ENCODE measurements at regions not wholly inside any gene's neighbourhood (a gene's known extent, or its start where the extent isn't known, plus 50 kb on each side); places are given as distances from the start of the nearest gene placed in this dataset.

DNA sequence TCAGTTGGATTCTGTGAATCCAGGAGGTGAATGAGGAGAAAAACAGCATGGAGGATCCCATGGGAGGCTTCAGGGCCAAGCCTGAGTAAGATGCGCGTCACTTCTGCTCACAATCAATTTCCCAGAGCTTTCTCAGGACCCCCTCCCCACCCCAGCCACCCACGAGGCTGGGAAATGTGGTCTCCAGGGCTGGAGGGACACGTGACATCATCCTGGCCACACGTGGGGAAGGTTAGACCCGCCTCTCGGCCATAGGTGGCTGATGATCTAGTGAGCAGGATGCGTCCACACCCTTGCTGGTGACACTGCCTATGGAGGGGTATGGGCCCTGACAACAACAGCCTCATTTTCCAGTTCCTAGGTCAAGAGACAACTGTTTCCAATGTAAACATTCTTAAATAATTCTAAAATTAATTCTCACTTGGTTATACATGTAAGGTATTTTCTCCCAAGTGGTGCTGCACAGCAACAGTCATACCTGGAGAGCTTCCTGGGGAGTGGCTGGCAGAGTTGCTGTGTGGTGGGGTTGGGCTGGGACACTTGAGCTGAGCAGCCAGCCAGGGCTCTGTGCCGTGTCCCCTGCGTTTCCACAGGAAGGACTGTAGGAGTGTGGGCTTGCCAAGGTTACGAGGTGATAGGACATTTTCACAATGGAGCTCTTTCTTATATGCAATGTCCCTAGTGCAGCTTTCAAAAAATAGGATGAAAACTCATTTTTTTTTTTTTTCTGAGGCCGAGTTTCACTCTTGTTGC is 153.1 kb downstream of the GADD45G start:
- Histone ChIP-seq H3K9ac (ENCODE audit: low read depth, low read length) (no peak overlapping the region), H3K9me3 (ENCODE audit: control insufficient read depth, insufficient read depth, low read length) (no peaks in the 10 kb centered on the region), H3K4me1 (ENCODE audit: insufficient read depth, low read length) (no peaks in the 10 kb centered on the region), H3K36me3 (ENCODE audit: insufficient read depth, low read length) (no peaks in the 10 kb centered on the region)

DNA sequence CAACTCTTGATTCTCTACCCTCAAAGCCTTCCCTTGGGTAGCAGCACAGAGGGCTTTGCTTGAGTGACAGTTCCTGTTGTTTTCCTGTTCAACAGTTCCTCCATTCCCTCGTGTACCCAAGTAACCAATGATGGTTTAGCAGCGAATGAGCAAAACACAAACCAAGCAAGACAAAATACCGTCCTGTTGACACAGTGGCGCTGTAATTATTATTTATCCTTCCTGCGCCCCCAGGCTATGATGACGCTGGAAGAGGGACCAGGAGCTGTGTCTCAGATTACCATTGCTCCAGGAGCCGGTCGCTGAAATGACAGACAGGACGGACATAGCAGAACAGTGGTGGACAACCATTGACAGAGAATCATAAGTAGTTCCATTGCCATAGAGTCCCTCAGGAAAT is 154.8 kb downstream of the GADD45G start:
- Histone ChIP-seq H3K36me3 (ENCODE audit: insufficient read depth, low read length) (no peaks in the 10 kb centered on the region), H3K9ac (ENCODE audit: low read depth, low read length) (no peak overlapping the region), H3K9me3 (ENCODE audit: control insufficient read depth, insufficient read depth, low read length) (no peaks in the 10 kb centered on the region), H3K4me1 (ENCODE audit: insufficient read depth, low read length) (no peaks in the 10 kb centered on the region)

DNA sequence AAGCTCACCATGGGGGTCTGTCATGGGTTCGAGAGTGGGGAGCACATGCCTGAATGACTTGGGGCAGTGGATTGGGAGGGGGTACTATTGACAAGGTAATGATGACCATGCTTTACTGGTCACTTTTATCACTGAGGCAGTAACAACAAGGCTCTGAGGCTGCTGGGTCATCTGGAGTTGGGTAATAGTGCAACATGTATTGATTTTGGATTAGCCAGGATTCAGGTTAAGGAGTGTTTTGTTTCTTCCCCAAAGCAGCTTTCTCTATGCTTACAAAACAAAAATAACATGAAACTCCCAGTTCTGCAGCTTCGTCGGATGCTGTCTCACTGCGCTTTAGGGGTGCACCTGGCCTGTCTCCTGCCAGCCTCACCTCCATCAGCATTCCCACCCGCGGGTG is 155.3 kb downstream of the GADD45G start:
- Histone ChIP-seq H3K9me3 (ENCODE audit: control insufficient read depth, insufficient read depth, low read length) (no peaks in the 10 kb centered on the region), H3K36me3 (ENCODE audit: insufficient read depth, low read length) (no peaks in the 10 kb centered on the region), H3K9ac (ENCODE audit: low read depth, low read length) (no peak overlapping the region), H3K4me1 (ENCODE audit: insufficient read depth, low read length) (no peaks in the 10 kb centered on the region)

DNA sequence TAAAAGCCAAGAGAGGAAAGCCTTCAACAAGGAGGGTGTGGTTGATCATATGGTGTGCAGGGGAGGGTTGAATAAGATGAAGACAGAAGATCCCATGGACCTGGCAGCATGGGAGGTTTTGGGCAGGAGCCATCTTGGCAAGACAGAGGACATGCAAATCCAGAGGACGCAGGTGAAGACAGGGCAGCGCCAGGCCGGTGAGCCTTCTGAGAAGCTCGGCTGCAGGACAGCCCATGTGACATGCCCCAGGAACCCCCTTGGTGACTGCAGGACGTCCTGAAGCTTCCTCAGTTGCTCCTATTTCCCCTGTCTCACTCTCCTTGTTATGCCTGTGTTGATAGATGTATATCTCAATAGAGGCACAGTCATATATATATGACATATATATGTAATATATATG is 159.4 kb downstream of the GADD45G start:
- Histone ChIP-seq H3K4me1 (ENCODE audit: insufficient read depth, low read length) (no peaks in the 10 kb centered on the region), H3K9me3 (ENCODE audit: control insufficient read depth, insufficient read depth, low read length) (no peaks in the 10 kb centered on the region), H3K9ac (ENCODE audit: low read depth, low read length) (no peak overlapping the region), H3K36me3 (ENCODE audit: insufficient read depth, low read length) (no peaks in the 10 kb centered on the region)

DNA sequence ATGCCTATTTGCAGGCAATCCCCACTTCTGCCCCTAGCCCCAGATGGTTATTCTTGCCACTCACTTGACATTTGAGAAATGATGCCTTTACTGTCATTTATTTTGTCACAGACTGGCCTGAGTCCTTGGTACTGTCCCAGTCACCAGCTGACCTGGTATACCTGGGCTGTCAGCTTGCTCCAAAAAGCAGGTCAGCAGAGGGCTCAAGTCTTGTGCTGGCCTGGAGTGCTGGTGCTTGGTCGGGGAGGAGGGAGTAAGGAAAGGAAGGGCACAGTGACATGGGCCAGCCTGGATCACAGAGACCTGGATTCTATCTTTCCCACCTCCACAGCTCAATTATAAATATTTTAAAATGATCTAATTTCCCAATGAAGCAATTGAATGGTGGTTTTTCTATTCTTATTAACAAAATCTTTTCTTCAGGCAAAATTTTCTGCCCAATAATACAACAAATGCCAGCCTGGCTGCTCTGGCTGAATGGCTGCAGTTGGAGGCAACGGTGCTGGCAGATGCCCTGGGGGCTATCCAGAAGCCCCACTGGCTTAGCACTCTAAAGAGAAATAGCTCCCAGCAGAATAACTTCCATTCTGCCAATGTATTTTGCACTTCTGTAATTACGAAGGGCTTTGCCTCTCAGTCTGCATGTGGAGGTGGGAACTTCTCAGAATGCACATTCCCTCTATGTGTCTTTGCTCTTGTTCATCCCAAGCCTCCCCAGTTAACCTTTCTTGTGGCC is 160.6 kb downstream of the GADD45G start:
- no peaks in the 10 kb centered on the region for H3K36me3 ChIP-seq (ENCODE audit: insufficient read depth, low read length)
- no peaks in the 10 kb centered on the region for H3K9me3 ChIP-seq (ENCODE audit: control insufficient read depth, insufficient read depth, low read length)
- no peaks in the 10 kb centered on the region for H3K4me1 ChIP-seq (ENCODE audit: insufficient read depth, low read length)
- no peak overlapping the region for H3K9ac ChIP-seq (ENCODE audit: low read depth, low read length)

DNA sequence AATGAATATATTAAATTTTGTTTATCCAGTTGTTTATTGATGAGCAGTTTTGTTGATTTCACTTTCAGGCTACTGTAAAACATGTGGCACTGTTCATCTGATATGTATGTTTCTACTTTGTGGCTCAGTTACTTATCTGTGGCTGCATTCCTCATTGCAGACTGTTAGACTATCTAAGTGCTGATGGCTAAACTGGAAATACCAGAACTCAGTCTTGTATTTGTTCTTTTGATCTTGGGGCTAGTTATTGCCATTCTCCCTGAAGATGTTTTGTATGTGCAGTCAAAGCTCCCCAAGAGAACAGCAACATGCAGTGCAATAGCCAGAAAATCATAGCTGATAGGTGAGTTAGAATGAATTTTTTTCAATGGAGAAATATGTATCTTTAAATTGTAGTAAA is 162.2 kb downstream of the GADD45G start:
- H3K9ac ChIP-seq (ENCODE audit: low read depth, low read length) = no peak overlapping the region
- H3K36me3 ChIP-seq (ENCODE audit: insufficient read depth, low read length) = no peaks in the 10 kb centered on the region
- no peaks in the 10 kb centered on the region for H3K9me3 ChIP-seq (ENCODE audit: control insufficient read depth, insufficient read depth, low read length)
- no peaks in the 10 kb centered on the region for H3K4me1 ChIP-seq (ENCODE audit: insufficient read depth, low read length)

DNA sequence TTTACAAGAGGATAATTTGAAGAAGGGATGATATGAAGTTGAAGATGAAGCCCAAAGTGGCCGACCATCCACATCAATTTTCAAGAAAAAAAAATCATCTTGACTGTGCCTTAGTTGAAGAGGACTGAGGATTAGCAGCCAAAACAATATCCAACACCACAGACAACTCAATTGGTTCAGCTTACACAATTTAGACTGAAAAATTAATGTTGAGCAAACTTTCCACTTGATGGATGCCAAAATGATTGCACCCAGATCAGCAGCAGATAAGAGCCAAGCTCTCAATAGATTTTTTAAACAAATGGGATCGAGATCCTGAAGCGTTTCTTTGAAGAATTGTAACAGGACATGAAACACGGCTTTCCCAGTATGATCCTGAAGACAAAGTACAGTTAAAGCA is 163.2 kb downstream of the GADD45G start:
- Histone ChIP-seq H3K9ac (ENCODE audit: low read depth, low read length) (no peak overlapping the region), H3K36me3 (ENCODE audit: insufficient read depth, low read length) (no peaks in the 10 kb centered on the region), H3K4me1 (ENCODE audit: insufficient read depth, low read length) (no peaks in the 10 kb centered on the region), H3K9me3 (ENCODE audit: control insufficient read depth, insufficient read depth, low read length) (no peaks in the 10 kb centered on the region)

DNA sequence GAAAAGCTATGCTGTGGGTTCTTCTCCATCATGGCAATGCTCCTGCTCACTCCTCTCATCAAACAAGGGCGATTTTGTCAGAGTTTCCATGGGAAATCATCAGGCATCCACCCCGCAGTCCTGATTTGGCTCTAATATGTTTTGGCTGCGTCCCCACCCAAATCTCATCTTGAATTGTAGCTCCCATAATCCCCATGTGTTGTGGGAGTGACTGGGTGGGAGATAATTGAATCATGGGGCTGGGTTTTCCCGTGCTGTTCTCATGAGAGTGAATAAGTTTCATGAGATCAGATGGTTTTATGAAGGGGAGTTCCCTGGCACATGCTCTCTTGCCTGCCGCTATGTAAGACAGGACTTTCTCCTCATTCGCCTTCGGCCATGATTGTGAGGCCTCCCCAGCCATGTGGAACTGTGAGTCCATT is 163.8 kb downstream of the GADD45G start:
- no peaks in the 10 kb centered on the region for H3K4me1 ChIP-seq (ENCODE audit: insufficient read depth, low read length)
- no peaks in the 10 kb centered on the region for H3K36me3 ChIP-seq (ENCODE audit: insufficient read depth, low read length)
- H3K9ac ChIP-seq (ENCODE audit: low read depth, low read length) = no peak overlapping the region
- no peaks in the 10 kb centered on the region for H3K9me3 ChIP-seq (ENCODE audit: control insufficient read depth, insufficient read depth, low read length)

DNA sequence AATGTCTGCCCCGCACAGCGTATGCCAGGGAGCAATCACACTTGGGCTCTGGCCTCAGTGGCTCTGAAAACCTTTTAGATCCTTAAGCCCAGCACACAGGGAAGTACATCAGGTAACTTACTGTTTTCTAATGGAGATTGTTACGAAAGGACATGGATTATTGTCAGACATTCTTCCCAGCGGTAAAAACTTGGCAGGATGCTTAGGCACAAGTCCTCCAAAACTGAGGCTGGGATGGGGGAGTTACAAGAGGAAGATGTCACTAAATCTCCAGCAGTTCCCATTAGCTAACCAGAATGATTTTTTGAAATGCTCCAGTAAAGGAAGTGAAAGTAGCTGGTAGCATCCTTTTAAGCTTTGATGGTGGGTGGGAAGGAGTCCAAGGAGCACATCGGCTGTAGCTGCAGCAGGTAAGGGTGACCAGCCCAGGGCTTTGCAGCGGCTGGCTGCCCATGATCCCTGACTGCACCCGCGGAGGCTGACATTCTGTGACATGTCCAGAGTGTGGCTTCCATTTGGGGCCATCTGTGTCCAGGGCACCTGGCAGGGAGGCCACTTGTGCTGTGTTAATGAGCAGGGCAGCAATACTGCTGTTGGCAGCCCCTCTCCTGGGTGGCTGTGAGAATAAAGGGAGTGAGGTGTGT is 165.8 kb downstream of the GADD45G start:
- Histone ChIP-seq H3K9me3 (ENCODE audit: control insufficient read depth, insufficient read depth, low read length) (no peaks in the 10 kb centered on the region), H3K4me1 (ENCODE audit: insufficient read depth, low read length) (no peaks in the 10 kb centered on the region), H3K36me3 (ENCODE audit: insufficient read depth, low read length) (no peaks in the 10 kb centered on the region), H3K9ac (ENCODE audit: low read depth, low read length) (no peak overlapping the region)

DNA sequence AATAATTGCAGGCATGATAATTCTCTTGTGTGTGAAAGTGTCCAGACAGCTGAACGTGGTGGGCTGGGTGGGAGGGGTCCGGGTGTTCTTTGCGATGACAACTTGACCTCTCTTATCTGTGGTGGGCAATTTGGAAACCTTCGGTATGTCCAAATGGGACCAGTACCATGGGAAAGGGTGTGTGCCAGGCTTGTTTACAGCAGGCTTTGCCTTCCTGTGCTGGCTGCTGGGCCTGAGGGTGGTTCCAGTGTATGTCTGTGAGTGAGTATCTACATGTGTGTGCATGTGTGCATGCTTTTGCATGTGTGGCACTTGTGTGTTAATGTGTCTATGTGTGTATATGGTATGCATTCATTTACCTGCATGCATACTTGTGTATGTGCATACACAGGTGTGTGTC is 166.4 kb downstream of the GADD45G start:
- Histone ChIP-seq H3K4me1 (ENCODE audit: insufficient read depth, low read length) (no peaks in the 10 kb centered on the region), H3K9me3 (ENCODE audit: control insufficient read depth, insufficient read depth, low read length) (no peaks in the 10 kb centered on the region), H3K9ac (ENCODE audit: low read depth, low read length) (no peak overlapping the region), H3K36me3 (ENCODE audit: insufficient read depth, low read length) (no peaks in the 10 kb centered on the region)

DNA sequence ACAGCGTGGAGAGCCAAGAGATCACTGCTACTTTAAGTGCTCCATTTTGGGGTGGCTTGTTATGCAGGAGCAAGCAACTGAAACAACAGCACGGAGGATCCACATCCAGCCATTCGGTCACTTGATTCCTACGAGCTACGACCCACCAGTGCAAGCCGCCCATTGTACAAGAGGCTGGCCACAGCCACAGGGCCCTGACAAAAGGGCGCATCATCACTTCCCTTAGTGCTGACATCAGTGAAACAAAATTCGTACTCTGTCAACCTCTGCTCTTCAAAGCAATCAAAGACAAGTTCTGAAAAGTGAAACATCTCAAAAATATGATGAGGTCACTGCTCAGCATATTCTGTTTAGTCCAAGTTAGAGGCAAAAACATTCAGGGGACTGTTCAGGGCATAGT is 168.4 kb downstream of the GADD45G start:
- Histone ChIP-seq H3K36me3 (ENCODE audit: insufficient read depth, low read length) (no peaks in the 10 kb centered on the region), H3K4me1 (ENCODE audit: insufficient read depth, low read length) (no peaks in the 10 kb centered on the region), H3K9ac (ENCODE audit: low read depth, low read length) (no peak overlapping the region), H3K9me3 (ENCODE audit: control insufficient read depth, insufficient read depth, low read length) (no peaks in the 10 kb centered on the region)

DNA sequence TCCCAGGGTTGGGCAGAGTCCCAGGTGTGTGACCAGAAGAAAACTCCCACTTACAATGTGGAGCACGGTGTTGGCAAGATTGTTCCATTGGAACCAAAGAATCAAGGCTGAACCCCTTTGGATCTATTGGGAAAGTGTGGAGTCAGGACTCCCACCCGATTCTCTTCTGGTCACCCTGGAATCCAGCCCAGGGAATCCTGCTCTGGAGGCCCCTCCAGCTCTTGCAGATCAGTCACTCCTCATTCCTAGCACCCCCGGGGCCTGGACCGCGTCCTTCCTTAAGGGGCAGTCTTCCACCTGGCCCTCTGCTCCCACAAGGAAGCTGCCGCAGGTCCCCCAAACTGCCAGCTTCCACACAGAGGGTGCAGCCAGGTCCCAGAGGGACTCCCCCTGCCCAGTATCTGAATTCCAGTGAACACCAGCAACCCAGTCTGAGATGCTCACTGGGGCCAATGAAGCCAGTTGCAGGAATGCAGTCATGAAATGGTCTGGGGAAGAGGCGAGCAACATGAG is 170.1 kb downstream of the GADD45G start:
- Histone ChIP-seq H3K36me3 (ENCODE audit: insufficient read depth, low read length) (no peaks in the 10 kb centered on the region), H3K4me1 (ENCODE audit: insufficient read depth, low read length) (no peaks in the 10 kb centered on the region; the same call in 1 of the 2 replicates), H3K9me3 (ENCODE audit: control insufficient read depth, insufficient read depth, low read length) (no peaks in the 10 kb centered on the region), H3K9ac (ENCODE audit: low read depth, low read length) (no peak overlapping the region)

DNA sequence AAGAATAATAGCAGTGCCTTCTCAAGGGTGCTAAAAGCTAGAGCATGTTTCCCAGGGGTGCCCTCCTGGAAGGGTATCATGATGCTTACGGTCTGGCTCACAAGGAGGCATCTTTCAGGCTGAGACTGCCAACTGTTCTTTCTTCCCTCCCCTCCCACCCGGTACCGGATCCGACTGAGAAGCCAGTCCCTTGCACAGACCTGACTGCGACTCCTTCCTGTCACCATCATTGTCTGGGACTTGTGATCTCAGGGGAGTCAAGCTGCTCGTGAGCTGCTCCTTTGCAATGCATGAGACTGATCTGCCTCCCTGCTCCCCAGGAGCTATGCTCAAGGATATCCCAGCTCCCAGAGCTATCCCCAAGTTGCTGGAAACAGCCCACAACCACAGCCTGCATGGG is 170.8 kb downstream of the GADD45G start:
- Histone ChIP-seq H3K36me3 (ENCODE audit: insufficient read depth, low read length) (no peaks in the 10 kb centered on the region), H3K9ac (ENCODE audit: low read depth, low read length) (no peak overlapping the region), H3K9me3 (ENCODE audit: control insufficient read depth, insufficient read depth, low read length) (no peaks in the 10 kb centered on the region), H3K4me1 (ENCODE audit: insufficient read depth, low read length) (no peaks in the 10 kb centered on the region; the same call in 1 of the 2 replicates)

DNA sequence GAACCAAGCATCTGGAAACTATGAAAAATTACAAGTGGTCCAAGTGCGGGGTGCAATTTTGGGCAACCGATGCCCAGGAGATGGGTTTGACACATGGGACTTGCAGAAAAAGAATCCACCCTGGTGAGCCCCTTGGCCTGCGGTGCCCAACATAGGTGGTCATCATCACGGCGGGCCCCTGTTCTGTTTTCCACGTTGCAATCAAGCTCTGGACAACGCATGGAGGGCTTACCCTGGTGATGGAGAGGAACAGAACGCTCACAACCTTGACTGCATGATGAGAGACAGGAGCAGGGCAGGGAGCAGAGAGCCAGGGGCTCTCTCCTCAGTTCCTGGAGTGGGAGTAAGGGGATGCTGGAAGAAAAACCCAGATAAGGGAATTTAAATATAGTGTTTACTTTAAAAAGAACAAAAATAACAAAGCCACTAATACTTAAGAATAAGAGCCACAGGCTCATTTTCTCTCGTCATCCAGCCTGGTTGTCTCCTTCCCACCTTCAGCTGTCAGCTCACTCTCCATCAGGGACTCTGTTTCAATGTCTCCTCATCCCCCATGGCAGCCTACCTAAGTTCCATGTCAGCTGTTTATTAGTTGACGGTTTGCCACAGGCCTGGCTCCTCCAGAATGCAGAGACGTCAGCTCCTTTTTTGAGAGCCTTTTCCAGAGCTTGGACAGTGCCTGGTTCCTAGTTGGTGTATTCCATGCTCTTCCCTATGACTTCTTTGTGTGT is 172.1 kb downstream of the GADD45G start:
- no peak overlapping the region for H3K9ac ChIP-seq (ENCODE audit: low read depth, low read length)
- no peaks in the 10 kb centered on the region; the same call in 1 of the 2 replicates for H3K4me1 ChIP-seq (ENCODE audit: insufficient read depth, low read length)
- no peaks in the 10 kb centered on the region for H3K9me3 ChIP-seq (ENCODE audit: control insufficient read depth, insufficient read depth, low read length)

More for the DNA sequence above, 172.1 kb downstream of the GADD45G start:
- no peaks in the 10 kb centered on the region for H3K36me3 ChIP-seq (ENCODE audit: insufficient read depth, low read length)

All from ES-I3 (cell line).